HL-60 (cell line): ENCODE measurements at regions not wholly inside any gene's neighbourhood (a gene's known extent, or its start where the extent isn't known, plus 50 kb on each side); places are given as distances from the start of the nearest gene placed in this dataset.

Experiments
- DNase-seq, 2 experiments: peaks; one replicate each; pipeline ENCODE4 v3.0.0-alpha.2; 2010 to 2020; ENCODE audit warnings: low read depth in 1 of 2, low spot score in 1 of 2
- H3K27ac ChIP-seq: fragments of 250-450 bp; sonication (Bioruptor Pico); replicated peaks from 2 replicates; pipeline ENCODE4 v1.5.1; 2020; ENCODE audit warnings: mild to moderate bottlenecking, moderate library complexity
- H3K27me3 ChIP-seq: fragments of 250-450 bp; sonication (Bioruptor Pico); 2 replicates; pipeline ENCODE4 v1.5.1; 2021; ENCODE audit warnings: mild to moderate bottlenecking, moderate library complexity; ENCODE audit not compliant: insufficient read depth, poor library complexity, severe bottlenecking
- H3K4me3 ChIP-seq: replicated peaks from 2 replicates; pipeline ENCODE4 v1.5.1; 2011; ENCODE audit warnings: mild to moderate bottlenecking, control low read depth, low read length; ENCODE audit not compliant: insufficient read depth
- CTCF ChIP-seq: IDR thresholded peaks from one replicate; pipeline ENCODE4 v1.5.1; 2011; ENCODE audit warnings: low read length, control low read depth, inconsistent platforms; ENCODE audit not compliant: insufficient read depth
- GABPA ChIP-seq: IDR thresholded peaks from 2 replicates; pipeline ENCODE4 v1.6.1; 2012; ENCODE audit warnings: low read depth
- POLR2AphosphoS5 ChIP-seq: IDR thresholded peaks from 2 replicates; pipeline ENCODE4 v1.6.1; 2012; ENCODE audit warnings: low read depth
- REST ChIP-seq: IDR thresholded peaks from 2 replicates; pipeline ENCODE4 v1.6.1; 2012; ENCODE audit warnings: low read depth; ENCODE audit not compliant: insufficient replicate concordance
- SPI1 ChIP-seq: IDR thresholded peaks from 2 replicates; pipeline ENCODE4 v1.6.1; 2012; ENCODE audit warnings: low read depth, mild to moderate bottlenecking, borderline replicate concordance

- TF ChIP-seq POLR2AphosphoS5 (no peak), SPI1 (no peak), GABPA (no peak), REST (no peak), CTCF (no peak)
- Histone ChIP-seq H3K27me3 (no peaks in the 10 kb centered on the region), H3K27ac (no peak overlapping the region), H3K4me3 (no peak overlapping the region)
- no peak for DNase-seq
Measured at GRCh38 chr2:125172181-125172580, 1147.1 kb downstream of the CNTNAP5 start.

GRCh38 chr2:125175415-125175814 is 1150.3 kb downstream of the CNTNAP5 start:
- H3K27me3 ChIP-seq, result no peaks in the 10 kb centered on the region
- H3K4me3 ChIP-seq, result no peak overlapping the region
- H3K27ac ChIP-seq, result no peak overlapping the region
- no peak for DNase-seq
- TF ChIP-seq CTCF, result no peak
- TF ChIP-seq REST, result no peak

- DNase-seq, result no peak
- Histone ChIP-seq H3K27me3 (no peaks in the 10 kb centered on the region), H3K4me3 (no peak overlapping the region), H3K27ac (no peak overlapping the region)
- no peak for TF ChIP-seq POLR2AphosphoS5
- no peak for TF ChIP-seq CTCF
- no peak for TF ChIP-seq GABPA
- TF ChIP-seq SPI1, result no peak
- TF ChIP-seq REST, result no peak
Measured at GRCh38 chr2:125185691-125186270, 1160.7 kb downstream of the CNTNAP5 start.
